GM23338 (cell line): ENCODE measurements at regions not wholly inside any gene's neighbourhood (a gene's known extent, or its start where the extent isn't known, plus 50 kb on each side); places are given as distances from the start of the nearest gene placed in this dataset.

ENCODE experiments used
- ATAC-seq: fragments of 200-7000 bp; cut with Tn5 transposase; 3 replicates; pipeline ENCODE4 v1.9.1; 2020
- DNase-seq: peaks from one replicate; pipeline ENCODE4 v3.0.0-alpha.2; 2015; ENCODE audit warnings: low spot score
- H2AFZ ChIP-seq: fragments of 200-600 bp; sonication (generic); 2 replicates; pipeline ENCODE4 v1.8.0; 2016; ENCODE audit warnings: antibody characterized with exemption, mild to moderate bottlenecking, moderate library complexity
- H3F3A ChIP-seq: fragments of 200-600 bp; sonication (generic); replicated peaks from 2 replicates; pipeline ENCODE4 v1.8.0; 2017; ENCODE audit warnings: antibody characterized with exemption, mixed run types, low read depth
- H3K27ac ChIP-seq: fragments of 200-600 bp; sonication (generic); 2 replicates; pipeline ENCODE4 v1.6.1; 2016; ENCODE audit warnings: low read depth
- H3K27me3 ChIP-seq: fragments of 200-600 bp; sonication (generic); 2 replicates; pipeline ENCODE4 v1.8.0; 2016; ENCODE audit warnings: mild to moderate bottlenecking, mixed run types, moderate library complexity; ENCODE audit not compliant: insufficient read depth
- H3K36me3 ChIP-seq: fragments of 200-600 bp; sonication (generic); 2 replicates; pipeline ENCODE4 v1.8.0; 2016; ENCODE audit warnings: mild to moderate bottlenecking; ENCODE audit not compliant: insufficient read depth
- H3K4me1 ChIP-seq: fragments of 200-600 bp; sonication (generic); 2 replicates; pipeline ENCODE4 v1.8.0; 2016; ENCODE audit warnings: mild to moderate bottlenecking, moderate library complexity; ENCODE audit not compliant: insufficient read depth
- H3K4me2 ChIP-seq: fragments of 200-600 bp; sonication (generic); 2 replicates; pipeline ENCODE4 v1.7.1; 2017; ENCODE audit warnings: mixed run types
- H3K4me3 ChIP-seq: fragments of 200-600 bp; sonication (generic); 2 replicates; pipeline ENCODE4 v1.6.1; 2016; ENCODE audit warnings: mixed run types
- H3K79me2 ChIP-seq: fragments of 200-600 bp; sonication (generic); replicated peaks from 2 replicates; pipeline ENCODE4 v1.8.0; 2017; ENCODE audit warnings: mild to moderate bottlenecking; ENCODE audit not compliant: insufficient read depth
- H3K9me2 ChIP-seq: fragments of 200-600 bp; sonication (generic); 2 replicates; pipeline ENCODE4 v1.8.0; 2017; ENCODE audit not compliant: insufficient read depth
- H4K20me1 ChIP-seq: fragments of 200-600 bp; sonication (generic); replicated peaks from 2 replicates; pipeline ENCODE4 v1.8.0; 2017; ENCODE audit warnings: mild to moderate bottlenecking; ENCODE audit not compliant: insufficient read depth
- H3K27ac Mint-ChIP-seq: 2 replicates; pipeline ENCODE4 v1.8.0; 2020; ENCODE audit warnings: inconsistent platforms, mild to moderate bottlenecking, moderate library complexity, mixed read lengths
- H3K27me3 Mint-ChIP-seq: 3 replicates; pipeline ENCODE4 v1.8.0; 2022; ENCODE audit warnings: low read depth, mild to moderate bottlenecking, moderate library complexity, mixed read lengths, inconsistent platforms; ENCODE audit not compliant: insufficient read depth, poor library complexity
- H3K36me3 Mint-ChIP-seq: 3 replicates; pipeline ENCODE4 v1.8.0; 2021; ENCODE audit warnings: low read depth, mild to moderate bottlenecking, inconsistent platforms, moderate library complexity, mixed read lengths
- H3K4me1 Mint-ChIP-seq: 3 replicates; pipeline ENCODE4 v1.8.0; 2020; ENCODE audit warnings: mild to moderate bottlenecking, inconsistent platforms, mixed read lengths
- H3K4me3 Mint-ChIP-seq: 3 replicates; pipeline ENCODE4 v1.8.0; 2021; ENCODE audit warnings: moderate library complexity, mild to moderate bottlenecking, inconsistent platforms, mixed read lengths
- H3K9me3 Mint-ChIP-seq: 3 replicates; pipeline ENCODE4 v1.8.0; 2020; ENCODE audit warnings: moderate library complexity, mild to moderate bottlenecking, inconsistent platforms, mixed read lengths
- CREB1 ChIP-seq: fragments of 250-450 bp; sonication (Bioruptor Pico); IDR thresholded peaks from 2 replicates; pipeline ENCODE4 v1.5.0; 2020; ENCODE audit warnings: low read depth, mild to moderate bottlenecking, moderate library complexity
- CTCF ChIP-seq, 2 experiments: fragments of 200-600 bp in 1 of 2; sonication (generic) in 1 of 2; conservative IDR thresholded peaks; 2 replicates each; pipeline versions ENCODE4 v1.5.1 to v1.6.1; 2016 to 2017; ENCODE audit warnings: antibody characterized with exemption in 2 of 2, low read depth in 2 of 2, mild to moderate bottlenecking in 2 of 2, moderate library complexity in 1 of 2
- EZH2 ChIP-seq: fragments of 200-600 bp; sonication (generic); IDR thresholded peaks from one replicate; pipeline ENCODE4 v1.8.0; 2017; ENCODE audit warnings: antibody characterized with exemption, mild to moderate bottlenecking, low read depth; ENCODE audit not compliant: unreplicated experiment
- EZH2phosphoT487 ChIP-seq: fragments of 200-600 bp; sonication (generic); IDR thresholded peaks from one replicate; pipeline ENCODE4 v1.8.1; 2018; ENCODE audit warnings: antibody characterized with exemption; ENCODE audit not compliant: unreplicated experiment
- JUNB ChIP-seq: IDR thresholded peaks from one replicate; pipeline ENCODE4 v1.6.1; 2016; ENCODE audit warnings: antibody characterized with exemption; ENCODE audit not compliant: unreplicated experiment
- NANOG ChIP-seq: IDR thresholded peaks from 2 replicates; pipeline ENCODE4 v1.6.1; 2016; ENCODE audit warnings: antibody characterized with exemption, borderline replicate concordance
- REST ChIP-seq: IDR thresholded peaks from one replicate; pipeline ENCODE4 v1.6.1; 2018; ENCODE audit warnings: antibody characterized with exemption; ENCODE audit not compliant: unreplicated experiment
- STAT1 ChIP-seq: IDR thresholded peaks from one replicate; pipeline ENCODE4 v1.6.1; 2016; ENCODE audit warnings: antibody characterized with exemption; ENCODE audit not compliant: unreplicated experiment
- ZNF114 ChIP-seq: fragments of 250-450 bp; sonication (Bioruptor Pico); IDR thresholded peaks from 2 replicates; pipeline ENCODE4 v1.5.0; 2020; ENCODE audit warnings: mild to moderate bottlenecking, moderate library complexity
- ZNF462 ChIP-seq: fragments of 250-450 bp; sonication (Bioruptor Pico); IDR thresholded peaks from 2 replicates; pipeline ENCODE4 v1.5.0; 2020; ENCODE audit warnings: mild to moderate bottlenecking, moderate library complexity

- TF ChIP-seq CREB1 (CRISPR knock-in tag) (no peak), ZNF114 (no peak), CTCF (conservative IDR thresholded peaks at IDR 0.05; ENCODE audit: low read depth in 2 of 2) (no peak), EZH2 (no peak), EZH2phosphoT487 (no peak)
These were observed 198.3 kb upstream of the KCNJ16 start (continued) for GRCh38 chr17:69876757-69877156.

- H4K20me1 ChIP-seq: no peaks in the 10 kb centered on the region
- H3K36me3 ChIP-seq: no peaks in the 10 kb centered on the region
- no peak overlapping the region for H3K4me3 ChIP-seq
- no peaks in the 10 kb centered on the region for H3K9me2 ChIP-seq
- H3K4me1 ChIP-seq: no peaks in the 10 kb centered on the region; the same call in 1 of the 2 replicates
- H3K27ac ChIP-seq: no peak overlapping the region
- no peak overlapping the region for H3K27ac Mint-ChIP-seq
- no peaks in the 10 kb centered on the region for H3K79me2 ChIP-seq
- ATAC-seq: no peak
- no peak overlapping the region for H2AFZ ChIP-seq
- H3K27me3 ChIP-seq: no peaks in the 10 kb centered on the region
- peaks cover 3% of the 10 kb centered on the region; the same call in 2 of the 3 replicates for H3K36me3 Mint-ChIP-seq
- H3K4me1 Mint-ChIP-seq: no peaks in the 10 kb centered on the region
- H3F3A ChIP-seq: no peaks in the 10 kb centered on the region
- DNase-seq: no peak
- no peak overlapping the region for H3K4me3 Mint-ChIP-seq
- peaks cover 3% of the 10 kb centered on the region; the same call in 1 of the 3 replicates for H3K9me3 Mint-ChIP-seq
- H3K4me2 ChIP-seq: no peak overlapping the region
- TF ChIP-seq JUNB: no peak
- TF ChIP-seq EZH2phosphoT487: no peak
- TF ChIP-seq CREB1 (CRISPR knock-in tag): no peak
- no peak for TF ChIP-seq ZNF462
- TF ChIP-seq CTCF (conservative IDR thresholded peaks at IDR 0.05; ENCODE audit: low read depth in 2 of 2): no peak
- no peak for TF ChIP-seq NANOG
- no peak for TF ChIP-seq STAT1
- no peak for TF ChIP-seq EZH2
- no peak for TF ChIP-seq ZNF114
- TF ChIP-seq REST: no peak
- no peaks in the 10 kb centered on the region for H3K27me3 Mint-ChIP-seq
These were observed 196.4 kb upstream of the KCNJ16 start for GRCh38 chr17:69878661-69879060.
